Suprapubic skin (tissue), 4 donors: ENCODE measurements at regions not wholly inside any gene's neighbourhood (a gene's known extent, or its start where the extent isn't known, plus 50 kb on each side); places are given as distances from the start of the nearest gene placed in this dataset.
"Not testable (repeated sequence)": the region's sequence is repeated elsewhere in the genome, so short reads cannot be mapped to it uniquely, and the experiment has no call there.

Experiments used
- DNase-seq, 2 donors: peaks; one replicate each; pipeline ENCODE4 v3.0.0-alpha.2; 2019; ENCODE audit warnings: low spot score in 2 of 2
- H3K27ac ChIP-seq: fragments of 200-600 bp; sonication (generic); one replicate; pipeline ENCODE4 v1.5.1; 2019
- H3K27me3 ChIP-seq: fragments of 200-600 bp; sonication (generic); one replicate; pipeline ENCODE4 v1.5.1; 2019
- H3K36me3 ChIP-seq: fragments of 200-600 bp; sonication (generic); one replicate; pipeline ENCODE4 v1.5.1; 2019
- H3K4me1 ChIP-seq: fragments of 200-600 bp; sonication (generic); one replicate; pipeline ENCODE4 v1.5.1; 2019
- H3K4me3 ChIP-seq: fragments of 200-600 bp; sonication (generic); one replicate; pipeline ENCODE4 v1.5.1; 2019; ENCODE audit warnings: mild to moderate bottlenecking
- H3K9me3 ChIP-seq: fragments of 200-600 bp; sonication (generic); one replicate; pipeline ENCODE4 v1.5.1; 2019
- EP300 ChIP-seq: sonication (generic); formaldehyde crosslinking; IDR thresholded peaks from one replicate; pipeline ENCODE4 v1.6.1; 2017; ENCODE audit warnings: antibody characterized with exemption
- POLR2A ChIP-seq, 2 donors: fragments of 450-650 bp; IDR thresholded peaks; one replicate each; pipeline ENCODE4 v1.6.1; 2017; ENCODE audit warnings: antibody characterized with exemption in 2 of 2, mild to moderate bottlenecking in 2 of 2, moderate library complexity in 2 of 2
- POLR2AphosphoS5 ChIP-seq, 3 donors: sonication (generic); formaldehyde crosslinking; IDR thresholded peaks; one replicate each; pipeline ENCODE4 v1.6.1; 2017; ENCODE audit warnings: antibody characterized with exemption in 3 of 3
- WGBS: methylation state at CpG from one replicate; pipeline ENCODE4 v1.1.5; 2018; 5-methylcytosine and 5-hydroxymethylcytosine counted together
- TF ChIP-seq, protein P1 (sequence below), 2 donors: fragments of 200-600 bp in 1 of 2; fragments of 450-650 bp in 1 of 2; sonication (generic) in 1 of 2; IDR thresholded peaks; one replicate each; pipeline ENCODE4 v1.5.1; 2016 to 2019; ENCODE audit warnings: antibody characterized with exemption in 2 of 2, mild to moderate bottlenecking in 1 of 2, moderate library complexity in 1 of 2

DNA sequence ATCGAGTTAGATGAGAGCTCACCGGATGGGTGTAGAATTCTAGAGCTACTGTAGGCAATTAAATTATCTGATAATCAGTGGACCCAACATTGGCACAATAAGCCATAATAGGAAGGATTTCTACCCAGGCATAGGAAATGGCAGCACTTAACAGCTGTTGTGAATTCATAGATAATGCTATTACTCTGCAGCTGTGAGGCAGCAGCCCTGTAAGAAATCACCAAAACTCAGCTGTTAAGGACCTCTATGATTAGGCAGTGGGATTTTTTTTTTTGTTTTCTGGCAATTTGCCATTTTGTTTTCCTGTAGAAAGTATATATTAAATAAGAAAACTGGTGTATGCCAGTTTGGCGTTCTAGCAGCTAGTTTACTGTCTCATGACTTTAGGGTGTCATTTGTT lies 609.1 kb upstream of the SLC35B3 start:
- H3K9me3 ChIP-seq = no peaks in the 10 kb centered on the region
- no peaks in the 10 kb centered on the region for H3K36me3 ChIP-seq
- no peak overlapping the region for H3K4me3 ChIP-seq
- no peaks in the 10 kb centered on the region for H3K27me3 ChIP-seq
- no peak for DNase-seq
- 72% methylated on average over 3 of the region's 3 CpGs for WGBS
- no peaks in the 10 kb centered on the region for H3K4me1 ChIP-seq
- TF ChIP-seq POLR2A (IDR thresholded peaks at IDR 0.05) (no peak), EP300 (no peak)
- H3K27ac ChIP-seq = no peak overlapping the region

DNA sequence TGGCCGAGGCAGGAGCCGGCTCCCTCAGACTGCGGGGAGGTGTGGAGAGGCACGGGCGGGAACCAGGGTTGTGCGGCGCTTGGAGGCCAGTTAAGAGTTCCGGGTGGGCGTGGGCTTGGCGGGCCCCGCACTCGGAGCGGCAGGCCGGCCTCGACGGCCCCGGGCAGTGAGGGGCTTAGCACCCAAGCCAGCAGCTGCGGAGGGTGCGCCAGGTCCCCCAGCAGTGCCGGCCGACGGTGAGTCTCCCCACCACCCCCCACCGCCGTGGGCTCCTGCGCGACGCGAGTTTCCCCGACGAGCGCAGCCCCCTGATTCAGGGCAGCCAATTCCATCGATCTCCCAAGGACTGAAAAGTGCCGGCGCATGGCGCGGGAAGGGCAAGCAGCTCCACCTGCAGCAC lies 605.4 kb upstream of the SLC35B3 start:
- WGBS = 93% methylated on average over 16 of the region's 36 CpGs
- DNase-seq = no peak
- H3K36me3 ChIP-seq = no peaks in the 10 kb centered on the region
- H3K4me3 ChIP-seq = no peak overlapping the region
- TF ChIP-seq POLR2A (IDR thresholded peaks at IDR 0.05) (no peak), EP300 (no peak), POLR2AphosphoS5 (IDR thresholded peaks at IDR 0.05) (no peak)
- TF ChIP-seq, protein P1, sequence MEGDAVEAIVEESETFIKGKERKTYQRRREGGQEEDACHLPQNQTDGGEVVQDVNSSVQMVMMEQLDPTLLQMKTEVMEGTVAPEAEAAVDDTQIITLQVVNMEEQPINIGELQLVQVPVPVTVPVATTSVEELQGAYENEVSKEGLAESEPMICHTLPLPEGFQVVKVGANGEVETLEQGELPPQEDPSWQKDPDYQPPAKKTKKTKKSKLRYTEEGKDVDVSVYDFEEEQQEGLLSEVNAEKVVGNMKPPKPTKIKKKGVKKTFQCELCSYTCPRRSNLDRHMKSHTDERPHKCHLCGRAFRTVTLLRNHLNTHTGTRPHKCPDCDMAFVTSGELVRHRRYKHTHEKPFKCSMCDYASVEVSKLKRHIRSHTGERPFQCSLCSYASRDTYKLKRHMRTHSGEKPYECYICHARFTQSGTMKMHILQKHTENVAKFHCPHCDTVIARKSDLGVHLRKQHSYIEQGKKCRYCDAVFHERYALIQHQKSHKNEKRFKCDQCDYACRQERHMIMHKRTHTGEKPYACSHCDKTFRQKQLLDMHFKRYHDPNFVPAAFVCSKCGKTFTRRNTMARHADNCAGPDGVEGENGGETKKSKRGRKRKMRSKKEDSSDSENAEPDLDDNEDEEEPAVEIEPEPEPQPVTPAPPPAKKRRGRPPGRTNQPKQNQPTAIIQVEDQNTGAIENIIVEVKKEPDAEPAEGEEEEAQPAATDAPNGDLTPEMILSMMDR (IDR thresholded peaks at IDR 0.05) = no peak
- H3K9me3 ChIP-seq = no peaks in the 10 kb centered on the region
- H3K27ac ChIP-seq = no peak overlapping the region
- H3K4me1 ChIP-seq = no peaks in the 10 kb centered on the region
- H3K27me3 ChIP-seq = no peaks in the 10 kb centered on the region

DNA sequence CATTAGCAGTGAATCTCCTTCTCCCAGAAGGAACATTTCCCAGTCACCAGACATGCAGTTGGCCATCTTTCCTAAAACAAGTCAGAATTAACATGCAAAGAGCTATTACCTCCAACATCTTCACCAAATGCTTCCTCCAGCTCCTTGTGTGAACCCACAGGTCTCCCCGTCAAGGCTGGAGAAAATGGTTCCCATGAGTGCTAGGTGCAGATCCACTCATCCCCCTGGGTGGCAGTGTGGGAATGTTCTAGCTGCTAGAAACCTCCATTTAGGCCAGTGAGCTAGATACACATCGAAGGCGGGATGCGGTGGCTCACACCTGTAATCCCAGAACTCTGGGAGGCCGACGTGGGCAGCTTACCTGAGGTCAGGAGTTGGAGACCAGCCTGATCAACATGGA lies 603.9 kb upstream of the SLC35B3 start:
- no peak overlapping the region for H3K27ac ChIP-seq
- no peaks in the 10 kb centered on the region for H3K9me3 ChIP-seq
- TF ChIP-seq POLR2AphosphoS5 (IDR thresholded peaks at IDR 0.05) (no peak), EP300 (no peak), POLR2A (IDR thresholded peaks at IDR 0.05) (no peak)
- TF ChIP-seq, protein P1 (IDR thresholded peaks at IDR 0.05) = no peak
- H3K4me3 ChIP-seq = no peak overlapping the region
- H3K36me3 ChIP-seq = no peaks in the 10 kb centered on the region
- no peaks in the 10 kb centered on the region for H3K27me3 ChIP-seq
- no peaks in the 10 kb centered on the region for H3K4me1 ChIP-seq
- 95% methylated on average over 6 of the region's 6 CpGs for WGBS
- DNase-seq = no peak

DNA sequence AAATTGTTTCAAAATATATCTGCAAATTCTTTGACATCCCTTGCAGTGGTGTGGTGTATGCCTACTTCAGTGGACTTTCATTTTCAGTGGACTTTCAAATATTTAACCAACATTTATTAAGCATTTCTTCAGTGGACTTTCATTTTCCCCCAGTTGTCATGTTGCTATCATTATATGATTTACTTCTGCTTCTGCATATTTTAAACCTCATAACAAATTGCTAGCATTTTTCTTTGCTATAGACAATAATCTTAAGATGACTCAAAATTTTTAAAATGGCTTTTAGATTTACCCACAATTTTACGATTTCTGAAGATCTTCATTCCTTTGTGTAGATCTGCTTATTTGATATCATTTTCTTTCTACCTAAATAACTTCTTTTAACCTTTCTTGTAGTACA lies 592.7 kb upstream of the SLC35B3 start:
- DNase-seq = no peak
- Histone ChIP-seq H3K27me3 (no peaks in the 10 kb centered on the region), H3K4me1 (no peaks in the 10 kb centered on the region), H3K27ac (no peak overlapping the region), H3K36me3 (no peaks in the 10 kb centered on the region), H3K4me3 (no peak overlapping the region), H3K9me3 (no peaks in the 10 kb centered on the region)
- WGBS = 93% methylated on average over 1 of the region's 1 CpG
- TF ChIP-seq POLR2A (IDR thresholded peaks at IDR 0.05) (no peak), EP300 (no peak), POLR2AphosphoS5 (IDR thresholded peaks at IDR 0.05) (no peak)
- TF ChIP-seq, protein P1 (IDR thresholded peaks at IDR 0.05) = no peak

DNA sequence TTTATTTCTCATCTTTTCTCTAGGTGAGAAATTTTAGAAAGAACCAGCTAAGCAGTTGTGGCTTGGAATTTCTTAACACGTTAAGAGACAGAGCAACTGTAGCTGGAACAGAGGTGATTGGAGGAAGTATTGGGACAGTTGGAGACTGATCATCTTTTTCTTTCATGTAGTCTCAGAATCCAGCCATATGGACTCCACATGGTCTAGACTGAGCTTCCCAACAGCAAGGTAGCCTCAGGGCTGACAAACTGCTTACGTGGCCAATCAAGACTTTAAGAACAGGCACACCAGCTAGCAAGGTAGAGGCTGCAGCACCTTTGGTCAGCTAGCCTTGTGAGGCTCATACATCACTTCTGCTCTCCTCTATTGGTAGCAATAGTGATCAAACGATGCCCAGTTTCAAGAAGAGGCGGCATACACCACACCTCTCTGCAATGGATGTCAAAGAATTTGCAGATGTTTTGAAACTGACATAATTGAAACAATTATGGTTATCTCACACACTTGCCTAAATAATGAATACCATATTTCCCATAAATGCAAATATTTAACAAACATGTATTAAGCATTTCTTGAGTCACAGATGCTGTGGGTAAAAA lies 590.5 kb upstream of the SLC35B3 start:
- Histone ChIP-seq H3K27me3 (no peaks in the 10 kb centered on the region), H3K4me1 (no peaks in the 10 kb centered on the region), H3K36me3 (no peaks in the 10 kb centered on the region), H3K27ac (no peak overlapping the region), H3K4me3 (peak overlapping the region; percentile 18), H3K9me3 (no peaks in the 10 kb centered on the region)
- TF ChIP-seq POLR2A (IDR thresholded peaks at IDR 0.05) = no peak
- TF ChIP-seq, protein P1 (IDR thresholded peaks at IDR 0.05) = no peak
- TF ChIP-seq EP300 = no peak
- TF ChIP-seq POLR2AphosphoS5 (IDR thresholded peaks at IDR 0.05) = no peak
- 68% methylated on average over 4 of the region's 4 CpGs for WGBS
- DNase-seq = no peak

DNA sequence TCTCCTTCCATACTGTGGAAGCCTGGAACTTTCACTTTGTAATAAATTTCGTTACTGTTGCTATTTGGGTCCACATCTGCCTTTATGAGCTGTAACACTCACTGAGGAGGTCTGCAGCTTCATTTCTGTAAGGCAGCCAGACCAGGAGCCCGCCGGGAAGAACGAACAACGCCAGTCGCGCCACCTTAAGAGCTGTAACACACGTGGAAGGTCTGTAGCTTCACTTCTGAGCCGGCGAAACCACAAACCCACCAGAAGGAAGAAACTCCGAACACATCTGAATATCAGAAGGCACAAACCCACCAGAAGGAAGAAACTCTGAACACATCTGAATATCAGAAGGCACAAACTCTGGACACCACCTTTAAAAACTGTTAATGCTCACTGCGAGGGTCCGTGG lies 589.9 kb upstream of the SLC35B3 start:
- no peaks in the 10 kb centered on the region for H3K4me1 ChIP-seq
- no peak for TF ChIP-seq EP300
- TF ChIP-seq, protein P1 (IDR thresholded peaks at IDR 0.05) = no peak
- no peak for TF ChIP-seq POLR2A (IDR thresholded peaks at IDR 0.05)
- no peak for TF ChIP-seq POLR2AphosphoS5 (IDR thresholded peaks at IDR 0.05)
- WGBS = 73% methylated on average over 13 of the region's 13 CpGs
- no peaks in the 10 kb centered on the region for H3K36me3 ChIP-seq
- no peak for DNase-seq
- H3K27ac ChIP-seq = no peak overlapping the region
- H3K4me3 ChIP-seq = peak overlapping the region; percentile 18
- H3K9me3 ChIP-seq = no peaks in the 10 kb centered on the region
- H3K27me3 ChIP-seq = no peaks in the 10 kb centered on the region

DNA sequence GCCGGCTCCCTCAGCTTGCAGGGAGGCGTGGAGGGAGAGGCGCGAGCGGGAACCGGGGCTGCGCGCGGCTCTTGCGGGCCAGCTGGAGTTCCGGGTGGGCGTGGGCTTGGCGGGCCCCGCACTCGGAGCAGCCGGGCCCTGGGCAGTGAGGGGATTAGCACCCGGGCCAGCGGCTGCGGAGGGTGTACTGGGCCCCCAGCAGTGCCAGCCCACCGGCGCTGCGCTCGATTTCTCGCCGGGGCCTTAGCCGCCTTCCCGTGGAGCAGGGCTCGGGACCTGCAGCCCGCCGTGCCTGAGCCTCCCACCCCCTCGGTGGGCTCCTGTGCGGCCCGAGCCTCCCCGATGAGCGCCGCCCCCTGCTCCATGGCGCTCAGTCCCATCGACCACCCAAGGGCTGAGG lies 588.9 kb upstream of the SLC35B3 start:
- H3K36me3 ChIP-seq, H3K4me1 ChIP-seq, DNase-seq, H3K4me3 ChIP-seq, H3K9me3 ChIP-seq, H3K27me3 ChIP-seq, H3K27ac ChIP-seq: not testable (repeated sequence)
- WGBS = 100% methylated on average over 7 of the region's 38 CpGs
